K562 (cell line): ENCODE measurements at regions not wholly inside any gene's neighbourhood (a gene's known extent, or its start where the extent isn't known, plus 50 kb on each side); places are given as distances from the start of the nearest gene placed in this dataset.

Experiments
- ATAC-seq: fragments of 200-7000 bp; cut with Tn5 transposase; 3 replicates; pipeline ENCODE4 v1.9.1; 2020; ENCODE audit warnings: moderate library complexity
- BruUV-seq: library from RNA; stranded (reverse); fragments of 400-500 nt; replicated peaks from 2 replicates; lab custom pipeline; 2021; lab: Mats Ljungman, UMichigan
- CTCF ChIA-PET: fragments of 300-600 bp; formaldehyde crosslinking; extraction: SDS; loops from one replicate; lab custom pipeline; 2021; ENCODE audit warnings: low intra/inter-chr PET ratio; lab: Yijun Ruan, JAX
- POLR2A ChIA-PET: fragments of 300-600, 350-650 bp; sonication (Branson Sonifier 250); formaldehyde crosslinking; extraction: SDS; loops from one replicate; lab custom pipeline; 2021; ENCODE audit warnings: antibody characterized with exemption, inconsistent platforms; lab: Yijun Ruan, JAX
- DNase-seq, 4 experiments: peaks; one replicate each; pipeline versions ENCODE4 v3.0.0 to v3.0.0-alpha.2; 2011 to 2018; ENCODE audit warnings: low spot score in 3 of 4, mixed read lengths in 3 of 4; ENCODE audit errors: extremely low read depth in 1 of 4
- FAIRE-seq: peaks from 2 replicates; lab custom pipeline; 2011; peaks lifted over from hg19 to GRCh38; lab: Jason Lieb, UNC
- H2AFZ ChIP-seq: 2 replicates; pipeline ENCODE4 v1.6.0; 2011; ENCODE audit warnings: low read depth, low read length, control low read depth, inconsistent platforms
- H3K27ac ChIP-seq: fragments of 200-600 bp; 3 replicates; pipeline ENCODE4 v1.8.0; 2011; ENCODE audit warnings: low read depth, mild to moderate bottlenecking, control low read depth, inconsistent platforms, low read length, moderate library complexity, mixed read lengths; ENCODE audit errors: extremely low read depth
- H3K27me3 ChIP-seq, 2 experiments: fragments of 300-600 bp in 1 of 2; 2 replicates in 1 of 2; 3 replicates in 1 of 2; pipeline versions ENCODE4 v1.6.0 to v1.8.0; 2011; ENCODE audit warnings: inconsistent platforms in 2 of 2, low read length in 2 of 2, mild to moderate bottlenecking in 1 of 2, mixed read lengths in 1 of 2, moderate library complexity in 1 of 2; ENCODE audit not compliant: control insufficient read depth in 2 of 2, insufficient read depth in 2 of 2
- H3K36me3 ChIP-seq: fragments of 300-600 bp; 3 replicates; pipeline ENCODE4 v1.8.0; 2011; ENCODE audit warnings: mild to moderate bottlenecking, low read length, inconsistent platforms; ENCODE audit not compliant: control insufficient read depth, insufficient read depth
- H3K4me1 ChIP-seq, 2 experiments: fragments of 200-600 bp in 1 of 2; replicated peaks in 1 of 2; 2 replicates in 1 of 2; 3 replicates in 1 of 2; pipeline versions ENCODE4 v1.5.1 to v1.8.0; 2011; ENCODE audit warnings: inconsistent platforms in 2 of 2, low read length in 2 of 2, mild to moderate bottlenecking in 1 of 2, mixed read lengths in 1 of 2, moderate library complexity in 1 of 2; ENCODE audit not compliant: control insufficient read depth in 2 of 2, insufficient read depth in 2 of 2
- H3K4me2 ChIP-seq: 2 replicates; pipeline ENCODE4 v1.6.1; 2011; ENCODE audit warnings: low read length, control low read depth, inconsistent platforms, mixed read lengths; ENCODE audit not compliant: insufficient read depth
- H3K4me3 ChIP-seq: fragments of 200-600 bp; sonication (generic), shearing (Covaris generic); 2 replicates; pipeline ENCODE4 v1.5.1; 2016; ENCODE audit warnings: control low read depth, inconsistent platforms
- H3K79me2 ChIP-seq: fragments of 200-600 bp; 3 replicates; pipeline ENCODE4 v1.8.0; 2011; ENCODE audit warnings: low read length, inconsistent platforms; ENCODE audit not compliant: control insufficient read depth, insufficient read depth
- H3K9ac ChIP-seq, 2 experiments: 2 replicates each; pipeline versions ENCODE4 v1.6.0 to v1.6.1; 2011; ENCODE audit warnings: low read depth in 2 of 2, low read length in 2 of 2, control low read depth in 1 of 2, inconsistent platforms in 1 of 2, mild to moderate bottlenecking in 1 of 2, mixed read lengths in 1 of 2; ENCODE audit not compliant: insufficient read depth in 1 of 2
- H3K9me1 ChIP-seq: one replicate; pipeline ENCODE4 v1.6.0; 2011; ENCODE audit warnings: inconsistent platforms, mild to moderate bottlenecking, low read length, moderate library complexity; ENCODE audit not compliant: control insufficient read depth, insufficient read depth
- H3K9me3 ChIP-seq: replicated peaks from 2 replicates; pipeline ENCODE4 v1.5.1; 2011; ENCODE audit warnings: low read depth, low read length, inconsistent platforms; ENCODE audit not compliant: control insufficient read depth, insufficient read depth
- H4K20me1 ChIP-seq: replicated peaks from 2 replicates; pipeline ENCODE4 v1.6.1; 2011; ENCODE audit warnings: low read length, inconsistent platforms, mixed read lengths; ENCODE audit not compliant: control insufficient read depth, insufficient read depth
- ADNP ChIP-seq: fragments of 200-800 bp; sonication (Bioruptor generic); IDR thresholded peaks from 2 replicates; pipeline ENCODE4 v1.6.1; 2016; ENCODE audit warnings: missing genetic modification characterization, missing compliant biosample characterization
- BRCA1 ChIP-seq, 2 experiments: fragments of 450-650 bp in 1 of 2; sonication (generic) in 1 of 2; formaldehyde crosslinking in 1 of 2; IDR thresholded peaks; 2 replicates each; pipeline versions ENCODE4 v1.5.0 to v1.6.1; 2017 to 2020; ENCODE audit warnings: mild to moderate bottlenecking in 1 of 2, missing genetic modification reagents in 1 of 2
- CBX3 ChIP-seq, 2 experiments: IDR thresholded peaks; 1 replicate in 1 of 2; 2 replicates in 1 of 2; pipeline ENCODE4 v1.6.1; 2012; ENCODE audit warnings: inconsistent platforms in 2 of 2, low read length in 2 of 2, borderline replicate concordance in 1 of 2, control low read depth in 1 of 2
- CHD1 ChIP-seq: fragments of 200-600 bp; sonication (generic); IDR thresholded peaks from one replicate; pipeline ENCODE4 v1.6.1; 2012; ENCODE audit warnings: mild to moderate bottlenecking, moderate library complexity, low read length, inconsistent platforms
- DNMT1 ChIP-seq: fragments of 450-650 bp; IDR thresholded peaks from 2 replicates; pipeline ENCODE4 v1.6.1; 2016; ENCODE audit warnings: antibody characterized with exemption, mild to moderate bottlenecking
- FOXA1 ChIP-seq: fragments of 450-650 bp; IDR thresholded peaks from 2 replicates; pipeline ENCODE4 v1.6.1; 2016; ENCODE audit warnings: mild to moderate bottlenecking, borderline replicate concordance
- HEY1 ChIP-seq: fragments of 250-450 bp; sonication (Bioruptor Pico); IDR thresholded peaks from 2 replicates; pipeline ENCODE4 v1.5.0; 2020; ENCODE audit warnings: mild to moderate bottlenecking, moderate library complexity, borderline replicate concordance
- NFXL1 ChIP-seq: fragments of 450-650 bp; formaldehyde crosslinking; IDR thresholded peaks from 2 replicates; pipeline ENCODE4 v1.4.0; 2021; ENCODE audit warnings: mild to moderate bottlenecking
- TCF3 ChIP-seq: sonication (generic); formaldehyde crosslinking; IDR thresholded peaks from 2 replicates; pipeline ENCODE4 v1.4.0; 2020; ENCODE audit warnings: mild to moderate bottlenecking, missing genetic modification reagents
- TSC22D4 ChIP-seq: fragments of 450-650 bp; IDR thresholded peaks from 2 replicates; pipeline ENCODE4 v1.6.1; 2016; ENCODE audit warnings: missing genetic modification characterization, missing biosample characterization, control low read depth
- ZNF133 ChIP-seq: fragments of 250-450 bp; sonication (Bioruptor Pico); IDR thresholded peaks from 2 replicates; pipeline ENCODE4 v1.4.0; 2020; ENCODE audit warnings: mild to moderate bottlenecking
- ZNF23 ChIP-seq: fragments of 250-450 bp; sonication (Bioruptor Pico); IDR thresholded peaks from 2 replicates; pipeline ENCODE4 v1.4.0; 2020; ENCODE audit warnings: mild to moderate bottlenecking
- ZNF57 ChIP-seq: fragments of 450-650 bp; formaldehyde crosslinking; IDR thresholded peaks from 2 replicates; pipeline ENCODE4 v1.4.0; 2020; ENCODE audit warnings: mild to moderate bottlenecking, moderate library complexity
- WGBS: fragments of 100-300 bp; shearing (Covaris generic); methylation state at CpG from one replicate; pipeline ENCODE4 v1.1.6; 2016; ENCODE audit warnings: low coverage, mixed read lengths; ENCODE audit not compliant: insufficient coverage; ENCODE audit errors: missing lambda C conversion rate; 5-methylcytosine and 5-hydroxymethylcytosine counted together
- in situ Hi-C: fragments of 300-500 bp; cut with MboI; formaldehyde crosslinking; loops from 4 replicates; pipeline ENCODE4 v1.15.0; 2018; ENCODE audit warnings: inconsistent platforms, mixed read lengths
- intact Hi-C: fragments of 100-400 bp; cut with micrococcal nuclease; formaldehyde crosslinking; loops from 2 replicates; pipeline ENCODE4 v1.14.2; 2022
- TF ChIP-seq, protein P1 (sequence below): fragments of 250-450 bp; sonication (Bioruptor Pico); IDR thresholded peaks from 2 replicates; pipeline ENCODE4 v1.9.0; 2021; ENCODE audit warnings: mild to moderate bottlenecking
- TF ChIP-seq, protein P2 (sequence below): sonication (generic); formaldehyde crosslinking; IDR thresholded peaks from 2 replicates; pipeline ENCODE4 v1.8.1; 2023; ENCODE audit warnings: mild to moderate bottlenecking, missing genetic modification reagents
- TF ChIP-seq, protein P3 (sequence below): fragments of 250-450 bp; sonication (Bioruptor Pico); IDR thresholded peaks from 2 replicates; pipeline ENCODE4 v1.8.0; 2021; ENCODE audit warnings: mild to moderate bottlenecking, moderate library complexity
- TF ChIP-seq, protein P4 (sequence below): fragments of 250-450 bp; sonication (Bioruptor Pico); IDR thresholded peaks from 2 replicates; pipeline ENCODE4 v1.8.0; 2022; ENCODE audit warnings: inconsistent platforms, mild to moderate bottlenecking, moderate library complexity, borderline replicate concordance

DNA sequence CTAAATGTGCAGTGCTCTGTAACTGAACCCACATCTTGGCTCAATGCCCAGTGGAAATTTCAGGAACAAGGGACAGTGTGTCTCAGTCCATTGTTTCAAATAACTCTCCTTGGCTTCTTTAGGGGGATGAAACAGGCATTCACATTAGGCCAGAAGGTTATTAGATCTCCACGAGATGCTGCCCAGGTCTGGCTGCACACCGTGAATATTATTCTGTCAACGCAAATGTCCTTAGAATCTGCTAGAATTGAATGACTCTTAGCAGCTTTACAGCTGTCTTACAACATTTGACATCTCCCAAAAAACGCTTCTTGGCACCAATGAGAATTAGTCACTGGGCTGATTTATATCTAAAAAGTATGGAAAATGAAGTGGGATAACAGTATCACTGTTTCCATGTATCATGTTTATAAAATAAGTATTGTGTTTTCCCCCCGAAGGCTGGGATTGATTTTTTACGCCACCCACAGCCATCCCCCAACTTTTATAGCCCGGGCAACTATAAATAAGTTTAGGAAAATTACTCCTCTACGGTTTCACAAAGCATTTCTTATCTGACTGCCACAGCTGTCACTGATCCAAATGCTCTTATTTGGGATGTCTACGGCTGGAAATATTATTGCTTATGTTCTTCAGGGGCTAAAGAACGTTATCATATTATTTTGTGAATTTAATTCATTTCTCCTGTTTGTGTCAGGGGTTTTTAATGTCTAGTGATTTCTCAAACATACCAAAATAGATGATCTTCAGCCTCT lies 559.7 kb upstream of the FAT1 start:
- Histone ChIP-seq H3K79me2 (no peaks in the 10 kb centered on the region), H4K20me1 (no peaks in the 10 kb centered on the region), H3K27ac (no peak overlapping the region), H3K27me3 (no peaks in the 10 kb centered on the region), H2AFZ (no peak overlapping the region), H3K9ac (no peak overlapping the region), H3K4me1 (no peaks in the 10 kb centered on the region), H3K4me2 (no peak overlapping the region), H3K9me1 (no peaks in the 10 kb centered on the region), H3K36me3 (no peaks in the 10 kb centered on the region), H3K4me3 (no peak overlapping the region), H3K9me3 (no peaks in the 10 kb centered on the region)
- ChIA-PET POLR2A (no interaction called here), CTCF (no interaction called here)
- no peak for DNase-seq
- WGBS: 2% methylated on average over 10 of the region's 10 CpGs
- no peak for FAIRE-seq
- no peak for ATAC-seq
- in situ Hi-C loops (no loop called here), intact Hi-C loops (no loop called here)
- no TSS peak for BruUV-seq
- TF ChIP-seq BRCA1 (IDR thresholded peaks at IDR 0.05) (no peak), BRCA1 (CRISPR knock-in tag; IDR thresholded peaks at IDR 0.05) (no peak), DNMT1 (no peak), ZNF23 (no peak), ADNP (no peak), CHD1 (no peak), HEY1 (CRISPR knock-in tag) (no peak), TSC22D4 (tag) (no peak), ZNF57 (CRISPR knock-in tag) (no peak), TCF3 (no peak), NFXL1 (CRISPR knock-in tag) (no peak), CBX3 (IDR thresholded peaks at IDR 0.05; ENCODE audit: borderline replicate concordance in 1 of 2, low read length in 2 of 2) (no peak), FOXA1 (no peak), ZNF133 (CRISPR knock-in tag) (no peak)
- TF ChIP-seq, protein P1, sequence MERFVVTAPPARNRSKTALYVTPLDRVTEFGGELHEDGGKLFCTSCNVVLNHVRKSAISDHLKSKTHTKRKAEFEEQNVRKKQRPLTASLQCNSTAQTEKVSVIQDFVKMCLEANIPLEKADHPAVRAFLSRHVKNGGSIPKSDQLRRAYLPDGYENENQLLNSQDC (CRISPR knock-in tag): no peak
- TF ChIP-seq, protein P2, sequence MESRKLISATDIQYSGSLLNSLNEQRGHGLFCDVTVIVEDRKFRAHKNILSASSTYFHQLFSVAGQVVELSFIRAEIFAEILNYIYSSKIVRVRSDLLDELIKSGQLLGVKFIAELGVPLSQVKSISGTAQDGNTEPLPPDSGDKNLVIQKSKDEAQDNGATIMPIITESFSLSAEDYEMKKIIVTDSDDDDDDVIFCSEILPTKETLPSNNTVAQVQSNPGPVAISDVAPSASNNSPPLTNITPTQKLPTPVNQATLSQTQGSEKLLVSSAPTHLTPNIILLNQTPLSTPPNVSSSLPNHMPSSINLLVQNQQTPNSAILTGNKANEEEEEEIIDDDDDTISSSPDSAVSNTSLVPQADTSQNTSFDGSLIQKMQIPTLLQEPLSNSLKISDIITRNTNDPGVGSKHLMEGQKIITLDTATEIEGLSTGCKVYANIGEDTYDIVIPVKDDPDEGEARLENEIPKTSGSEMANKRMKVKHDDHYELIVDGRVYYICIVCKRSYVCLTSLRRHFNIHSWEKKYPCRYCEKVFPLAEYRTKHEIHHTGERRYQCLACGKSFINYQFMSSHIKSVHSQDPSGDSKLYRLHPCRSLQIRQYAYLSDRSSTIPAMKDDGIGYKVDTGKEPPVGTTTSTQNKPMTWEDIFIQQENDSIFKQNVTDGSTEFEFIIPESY (CRISPR knock-in tag): no peak
- TF ChIP-seq, protein P3, sequence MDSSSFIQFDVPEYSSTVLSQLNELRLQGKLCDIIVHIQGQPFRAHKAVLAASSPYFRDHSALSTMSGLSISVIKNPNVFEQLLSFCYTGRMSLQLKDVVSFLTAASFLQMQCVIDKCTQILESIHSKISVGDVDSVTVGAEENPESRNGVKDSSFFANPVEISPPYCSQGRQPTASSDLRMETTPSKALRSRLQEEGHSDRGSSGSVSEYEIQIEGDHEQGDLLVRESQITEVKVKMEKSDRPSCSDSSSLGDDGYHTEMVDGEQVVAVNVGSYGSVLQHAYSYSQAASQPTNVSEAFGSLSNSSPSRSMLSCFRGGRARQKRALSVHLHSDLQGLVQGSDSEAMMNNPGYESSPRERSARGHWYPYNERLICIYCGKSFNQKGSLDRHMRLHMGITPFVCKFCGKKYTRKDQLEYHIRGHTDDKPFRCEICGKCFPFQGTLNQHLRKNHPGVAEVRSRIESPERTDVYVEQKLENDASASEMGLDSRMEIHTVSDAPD (CRISPR knock-in tag): no peak
- TF ChIP-seq, protein P4, sequence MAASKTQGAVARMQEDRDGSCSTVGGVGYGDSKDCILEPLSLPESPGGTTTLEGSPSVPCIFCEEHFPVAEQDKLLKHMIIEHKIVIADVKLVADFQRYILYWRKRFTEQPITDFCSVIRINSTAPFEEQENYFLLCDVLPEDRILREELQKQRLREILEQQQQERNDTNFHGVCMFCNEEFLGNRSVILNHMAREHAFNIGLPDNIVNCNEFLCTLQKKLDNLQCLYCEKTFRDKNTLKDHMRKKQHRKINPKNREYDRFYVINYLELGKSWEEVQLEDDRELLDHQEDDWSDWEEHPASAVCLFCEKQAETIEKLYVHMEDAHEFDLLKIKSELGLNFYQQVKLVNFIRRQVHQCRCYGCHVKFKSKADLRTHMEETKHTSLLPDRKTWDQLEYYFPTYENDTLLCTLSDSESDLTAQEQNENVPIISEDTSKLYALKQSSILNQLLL (CRISPR knock-in tag): no peak
